Suprapubic skin (tissue), 3 donors: ENCODE measurements at regions not wholly inside any gene's neighbourhood (a gene's known extent, or its start where the extent isn't known, plus 50 kb on each side); places are given as distances from the start of the nearest gene placed in this dataset.

ENCODE experiments used
- POLR2A ChIP-seq, 2 donors: fragments of 450-650 bp; IDR thresholded peaks; one replicate each; pipeline ENCODE4 v1.6.1; 2017; ENCODE audit warnings: antibody characterized with exemption in 2 of 2, mild to moderate bottlenecking in 2 of 2, moderate library complexity in 2 of 2
- TF ChIP-seq, protein P1 (sequence below), 2 donors: fragments of 200-600 bp in 1 of 2; fragments of 450-650 bp in 1 of 2; sonication (generic) in 1 of 2; IDR thresholded peaks; one replicate each; pipeline ENCODE4 v1.5.1; 2016 to 2019; ENCODE audit warnings: antibody characterized with exemption in 2 of 2, mild to moderate bottlenecking in 1 of 2, moderate library complexity in 1 of 2

DNA sequence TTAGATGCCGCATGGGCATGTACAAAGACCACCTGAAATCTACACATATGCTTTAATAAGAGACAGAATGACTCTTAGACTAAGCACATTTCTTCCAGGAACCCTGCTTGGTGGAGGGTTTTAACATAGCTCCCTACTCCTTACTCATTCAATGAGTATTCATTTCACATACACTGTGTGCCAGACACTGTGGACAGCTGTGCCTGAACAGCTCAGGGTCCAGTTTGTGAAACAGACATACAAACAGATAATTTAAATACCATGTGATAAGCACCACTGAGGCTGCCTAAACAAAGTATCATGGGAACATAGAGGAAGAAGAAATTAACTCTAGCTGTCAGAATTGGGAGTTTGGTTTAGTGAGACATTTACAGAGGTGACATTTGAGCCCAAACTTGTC lies 65.2 kb upstream of the ITPRID1 start:
- no peak for TF ChIP-seq POLR2A (IDR thresholded peaks at IDR 0.05)
- TF ChIP-seq, protein P1, sequence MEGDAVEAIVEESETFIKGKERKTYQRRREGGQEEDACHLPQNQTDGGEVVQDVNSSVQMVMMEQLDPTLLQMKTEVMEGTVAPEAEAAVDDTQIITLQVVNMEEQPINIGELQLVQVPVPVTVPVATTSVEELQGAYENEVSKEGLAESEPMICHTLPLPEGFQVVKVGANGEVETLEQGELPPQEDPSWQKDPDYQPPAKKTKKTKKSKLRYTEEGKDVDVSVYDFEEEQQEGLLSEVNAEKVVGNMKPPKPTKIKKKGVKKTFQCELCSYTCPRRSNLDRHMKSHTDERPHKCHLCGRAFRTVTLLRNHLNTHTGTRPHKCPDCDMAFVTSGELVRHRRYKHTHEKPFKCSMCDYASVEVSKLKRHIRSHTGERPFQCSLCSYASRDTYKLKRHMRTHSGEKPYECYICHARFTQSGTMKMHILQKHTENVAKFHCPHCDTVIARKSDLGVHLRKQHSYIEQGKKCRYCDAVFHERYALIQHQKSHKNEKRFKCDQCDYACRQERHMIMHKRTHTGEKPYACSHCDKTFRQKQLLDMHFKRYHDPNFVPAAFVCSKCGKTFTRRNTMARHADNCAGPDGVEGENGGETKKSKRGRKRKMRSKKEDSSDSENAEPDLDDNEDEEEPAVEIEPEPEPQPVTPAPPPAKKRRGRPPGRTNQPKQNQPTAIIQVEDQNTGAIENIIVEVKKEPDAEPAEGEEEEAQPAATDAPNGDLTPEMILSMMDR (IDR thresholded peaks at IDR 0.05) = no peak
